Breast epithelium (tissue), 4 donors: ENCODE measurements at regions not wholly inside any gene's neighbourhood (a gene's known extent, or its start where the extent isn't known, plus 50 kb on each side); places are given as distances from the start of the nearest gene placed in this dataset.

ENCODE experiments used
- DNase-seq, 2 donors: peaks; one replicate each; pipeline ENCODE4 v3.0.0-alpha.2; 2019; ENCODE audit warnings: low spot score in 2 of 2
- H3K27ac ChIP-seq, 2 donors: fragments of 200-600 bp; sonication (generic) in 1 of 2; one replicate each; pipeline ENCODE4 v1.5.1; 2016 to 2019; ENCODE audit warnings: mild to moderate bottlenecking in 1 of 2
- H3K27me3 ChIP-seq, 2 donors: fragments of 200-600 bp; sonication (generic) in 1 of 2; one replicate each; pipeline versions ENCODE4 v1.5.1 to v1.6.0; 2017 to 2019; ENCODE audit warnings: control low read depth in 1 of 2, mild to moderate bottlenecking in 1 of 2
- H3K36me3 ChIP-seq: fragments of 200-600 bp; one replicate; pipeline ENCODE4 v1.5.1; 2019
- H3K4me1 ChIP-seq, 2 donors: fragments of 200-600 bp; sonication (generic); one replicate each; pipeline ENCODE4 v1.5.1; 2016 to 2019; ENCODE audit warnings: control low read depth in 1 of 2
- H3K4me3 ChIP-seq, 3 donors: fragments of 200-600 bp; sonication (generic); 1 replicate in 2 of 3; 2 replicates in 1 of 3; pipeline ENCODE4 v1.5.1; 2016 to 2019; ENCODE audit warnings: mild to moderate bottlenecking in 3 of 3, moderate library complexity in 2 of 3
- H3K9me3 ChIP-seq, 2 donors: fragments of 200-600 bp; sonication (generic) in 1 of 2; one replicate each; pipeline ENCODE4 v1.5.1; 2016 to 2019; ENCODE audit warnings: control low read depth in 1 of 2
- POLR2A ChIP-seq: fragments of 450-650 bp; IDR thresholded peaks from one replicate; pipeline ENCODE4 v1.6.1; 2016; ENCODE audit warnings: antibody characterized with exemption, mild to moderate bottlenecking, moderate library complexity
- POLR2AphosphoS5 ChIP-seq, 3 donors: sonication (generic); formaldehyde crosslinking; IDR thresholded peaks; one replicate each; pipeline ENCODE4 v1.6.1; 2017; ENCODE audit warnings: antibody characterized with exemption in 3 of 3
- intact Hi-C: fragments of 100-400 bp; cut with DNase I; formaldehyde crosslinking; loops from one replicate; pipeline ENCODE4 v1.15.1; 2023; ENCODE audit warnings: low total_unique reads
- TF ChIP-seq, protein P1 (sequence below), 3 donors: fragments of 450-650 bp; IDR thresholded peaks; one replicate each; pipeline ENCODE4 v1.5.1; 2016 to 2017; ENCODE audit warnings: antibody characterized with exemption in 3 of 3, mild to moderate bottlenecking in 3 of 3, moderate library complexity in 3 of 3

DNA sequence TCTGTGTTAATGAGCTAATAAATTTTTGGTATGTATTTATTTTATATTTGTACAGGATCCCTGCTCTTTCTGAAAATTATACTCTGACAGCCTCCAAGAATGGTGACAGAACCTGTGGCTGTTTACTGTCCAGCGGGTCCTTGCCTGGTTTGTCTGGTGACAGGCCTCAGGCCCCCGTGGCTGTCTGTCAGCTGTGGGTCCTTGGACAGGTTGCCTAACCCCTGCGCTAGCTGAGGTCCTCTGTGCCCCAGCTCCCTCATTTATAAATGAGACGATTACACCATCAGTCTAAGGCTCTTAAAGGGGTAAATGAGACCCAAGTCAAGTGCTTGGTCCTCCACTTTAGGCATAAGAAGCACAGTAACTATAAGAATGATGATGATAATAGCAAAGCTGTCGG, 125.1 kb upstream of the COL5A1 start:
- intact Hi-C loops: no loop called here
- no peak overlapping the region for H3K27ac ChIP-seq
- no peak overlapping the region for H3K4me3 ChIP-seq
- no peak for DNase-seq
- peaks cover 1 to 5% of the 10 kb centered on the region in 2 donors for H3K9me3 ChIP-seq
- H3K27me3 ChIP-seq: no peaks in the 10 kb centered on the region
- TF ChIP-seq POLR2AphosphoS5 (IDR thresholded peaks at IDR 0.05) (no peak), POLR2A (no peak)
- TF ChIP-seq, protein P1, sequence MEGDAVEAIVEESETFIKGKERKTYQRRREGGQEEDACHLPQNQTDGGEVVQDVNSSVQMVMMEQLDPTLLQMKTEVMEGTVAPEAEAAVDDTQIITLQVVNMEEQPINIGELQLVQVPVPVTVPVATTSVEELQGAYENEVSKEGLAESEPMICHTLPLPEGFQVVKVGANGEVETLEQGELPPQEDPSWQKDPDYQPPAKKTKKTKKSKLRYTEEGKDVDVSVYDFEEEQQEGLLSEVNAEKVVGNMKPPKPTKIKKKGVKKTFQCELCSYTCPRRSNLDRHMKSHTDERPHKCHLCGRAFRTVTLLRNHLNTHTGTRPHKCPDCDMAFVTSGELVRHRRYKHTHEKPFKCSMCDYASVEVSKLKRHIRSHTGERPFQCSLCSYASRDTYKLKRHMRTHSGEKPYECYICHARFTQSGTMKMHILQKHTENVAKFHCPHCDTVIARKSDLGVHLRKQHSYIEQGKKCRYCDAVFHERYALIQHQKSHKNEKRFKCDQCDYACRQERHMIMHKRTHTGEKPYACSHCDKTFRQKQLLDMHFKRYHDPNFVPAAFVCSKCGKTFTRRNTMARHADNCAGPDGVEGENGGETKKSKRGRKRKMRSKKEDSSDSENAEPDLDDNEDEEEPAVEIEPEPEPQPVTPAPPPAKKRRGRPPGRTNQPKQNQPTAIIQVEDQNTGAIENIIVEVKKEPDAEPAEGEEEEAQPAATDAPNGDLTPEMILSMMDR (IDR thresholded peaks at IDR 0.05): no peak
- H3K4me1 ChIP-seq: no peaks in the 10 kb centered on the region
- no peaks in the 10 kb centered on the region for H3K36me3 ChIP-seq

DNA sequence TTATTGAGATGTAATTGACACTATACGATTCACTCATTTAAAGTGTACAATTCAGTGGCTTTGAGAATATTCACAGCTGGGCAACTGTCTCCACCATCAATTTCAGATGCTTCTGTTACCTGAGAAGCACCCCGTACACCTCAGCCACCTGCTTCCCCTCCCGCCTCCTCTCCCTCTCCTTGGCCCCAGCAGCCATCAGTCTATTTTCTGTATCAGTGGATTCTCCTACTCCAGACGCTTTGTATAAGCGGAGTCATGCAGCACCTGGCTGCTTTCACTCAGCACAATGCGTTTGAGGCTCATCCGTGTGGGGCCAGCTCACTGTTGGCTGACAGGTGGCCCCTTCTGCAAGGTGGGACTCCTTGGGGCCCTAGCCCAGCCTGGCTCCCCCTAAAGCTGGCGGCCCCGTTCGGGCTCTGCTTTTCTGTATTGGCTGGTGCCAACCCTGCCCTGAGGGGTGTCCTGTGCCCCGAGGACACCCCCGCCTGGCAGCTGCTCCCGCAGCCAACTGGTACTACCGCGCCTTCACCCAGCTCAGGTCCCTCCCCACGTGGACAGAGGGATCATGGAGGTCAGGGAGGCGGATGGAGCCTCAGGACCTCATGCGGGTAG, 124.4 kb upstream of the COL5A1 start:
- no peak overlapping the region for H3K4me3 ChIP-seq
- peak in 1 of 2 donors; percentile 36 for DNase-seq
- TF ChIP-seq, protein P1 (IDR thresholded peaks at IDR 0.05): no peak
- TF ChIP-seq POLR2A: no peak
- no peak for TF ChIP-seq POLR2AphosphoS5 (IDR thresholded peaks at IDR 0.05)

DNA sequence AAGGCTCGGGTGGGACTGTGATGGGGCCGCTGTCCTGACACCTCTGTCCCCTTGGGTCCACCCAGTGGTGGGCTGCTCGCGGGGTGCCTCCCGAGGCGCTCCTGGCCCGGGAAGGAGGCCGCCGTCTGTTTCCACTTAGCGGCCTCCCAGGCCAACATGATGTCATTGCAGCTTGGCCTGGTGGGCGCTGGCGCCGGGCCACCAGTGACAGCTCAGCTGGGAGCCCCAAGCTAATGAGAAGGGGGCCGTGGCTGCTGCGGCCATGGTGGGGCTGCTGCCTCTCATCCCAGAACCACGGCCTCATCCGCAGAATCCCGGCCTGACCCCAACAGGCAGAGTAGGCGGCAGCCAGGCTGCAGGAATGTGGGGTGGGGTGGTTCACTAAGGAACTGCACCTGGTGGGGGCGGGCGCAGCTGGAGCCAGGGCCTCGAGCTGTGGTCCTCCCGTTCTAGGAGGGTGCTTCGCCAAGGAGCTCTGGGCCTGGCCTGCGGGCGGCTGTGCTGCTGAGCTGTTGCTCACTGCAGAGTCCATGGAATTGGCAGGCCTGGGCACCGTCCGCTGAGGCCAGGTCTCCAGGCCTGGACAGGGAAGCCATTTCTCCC, 123.5 kb upstream of the COL5A1 start:
- Histone ChIP-seq H3K36me3 (no peaks in the 10 kb centered on the region), H3K9me3 (peaks cover 2 to 5% of the 10 kb centered on the region in 2 donors), H3K4me3 (no peak overlapping the region), H3K27ac (peak overlapping the region in 1 of 2 donors; percentile 48), H3K27me3 (no peaks in the 10 kb centered on the region), H3K4me1 (no peaks in the 10 kb centered on the region)
- no peak for DNase-seq
- intact Hi-C loops: no loop called here
- TF ChIP-seq POLR2AphosphoS5 (IDR thresholded peaks at IDR 0.05): peak in 1 of 3 donors; percentile 43
- TF ChIP-seq POLR2A: no peak
- TF ChIP-seq, protein P1 (IDR thresholded peaks at IDR 0.05): no peak

More for the DNA sequence above, 124.4 kb upstream of the COL5A1 start:
- Histone ChIP-seq H3K9me3 (peaks cover 2 to 5% of the 10 kb centered on the region in 2 donors), H3K36me3 (no peaks in the 10 kb centered on the region), H3K27me3 (no peaks in the 10 kb centered on the region), H3K4me1 (no peaks in the 10 kb centered on the region), H3K27ac (no peak overlapping the region)
- intact Hi-C loops: no loop called here

DNA sequence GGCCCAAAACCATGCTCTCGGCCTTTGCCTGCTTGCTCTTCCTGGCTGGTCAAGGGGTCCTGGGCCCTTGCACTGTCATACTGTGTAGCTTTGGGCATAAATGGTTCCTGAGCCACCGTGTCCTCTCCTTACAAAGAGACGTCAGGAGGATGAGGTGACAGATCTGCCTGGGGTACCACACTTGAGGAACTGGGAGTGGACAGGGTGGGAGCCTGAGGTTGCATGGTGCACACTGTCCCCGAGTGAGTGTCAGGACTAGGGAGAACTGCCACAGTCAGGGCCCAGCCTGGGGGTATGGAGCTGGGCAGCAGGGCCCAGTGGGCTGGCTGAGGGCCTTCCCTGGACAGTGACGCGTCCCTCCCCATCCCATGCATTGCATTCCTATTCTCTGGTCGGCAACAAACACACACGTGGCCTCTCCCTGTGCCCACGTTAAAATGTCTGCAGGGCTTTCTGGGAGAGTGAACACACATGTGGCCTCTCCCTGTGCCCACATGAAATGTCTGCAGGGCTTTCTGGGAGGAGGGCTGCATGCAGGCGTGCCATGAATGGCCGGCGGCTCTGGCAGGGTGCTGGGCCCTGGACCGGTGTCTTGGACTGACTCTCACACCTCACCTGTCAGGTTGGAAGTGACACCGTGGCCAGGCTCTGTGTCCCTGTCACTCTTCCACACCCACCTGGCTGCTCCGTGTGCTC, 122.1 kb upstream of the COL5A1 start:
- intact Hi-C loops: no loop called here
- Histone ChIP-seq H3K27me3 (no peaks in the 10 kb centered on the region), H3K4me1 (no peaks in the 10 kb centered on the region), H3K36me3 (no peaks in the 10 kb centered on the region), H3K9me3 (peaks cover 2 to 5% of the 10 kb centered on the region in 2 donors), H3K27ac (no peak overlapping the region), H3K4me3 (no peak overlapping the region)
- TF ChIP-seq POLR2A (no peak), POLR2AphosphoS5 (IDR thresholded peaks at IDR 0.05) (no peak)
- TF ChIP-seq, protein P1 (IDR thresholded peaks at IDR 0.05): no peak
- no peak for DNase-seq
